Gastrocnemius medialis (tissue), 4 donors: ENCODE measurements at regions not wholly inside any gene's neighbourhood (a gene's known extent, or its start where the extent isn't known, plus 50 kb on each side); places are given as distances from the start of the nearest gene placed in this dataset.

ENCODE experiments used
- POLR2A ChIP-seq, 2 donors: fragments of 450-650 bp; IDR thresholded peaks; one replicate each; pipeline ENCODE4 v1.6.1; 2017; ENCODE audit warnings: antibody characterized with exemption in 2 of 2, mild to moderate bottlenecking in 2 of 2, moderate library complexity in 2 of 2
- TF ChIP-seq, protein P1 (sequence below), 5 experiments: fragments of 450-650 bp in 3 of 5; fragments of 200-600 bp in 2 of 5; sonication (generic) in 2 of 5; IDR thresholded peaks in 4 of 5; conservative IDR thresholded peaks in 1 of 5; 1 replicate in 4 of 5; 2 replicates in 1 of 5; pipeline ENCODE4 v1.5.1; 2016 to 2019; ENCODE audit warnings: antibody characterized with exemption in 5 of 5, mild to moderate bottlenecking in 3 of 5, moderate library complexity in 3 of 5

GRCh38 chr16:10242097-10242496 lies 59.9 kb upstream of the GRIN2A start:
- TF ChIP-seq, protein P1, sequence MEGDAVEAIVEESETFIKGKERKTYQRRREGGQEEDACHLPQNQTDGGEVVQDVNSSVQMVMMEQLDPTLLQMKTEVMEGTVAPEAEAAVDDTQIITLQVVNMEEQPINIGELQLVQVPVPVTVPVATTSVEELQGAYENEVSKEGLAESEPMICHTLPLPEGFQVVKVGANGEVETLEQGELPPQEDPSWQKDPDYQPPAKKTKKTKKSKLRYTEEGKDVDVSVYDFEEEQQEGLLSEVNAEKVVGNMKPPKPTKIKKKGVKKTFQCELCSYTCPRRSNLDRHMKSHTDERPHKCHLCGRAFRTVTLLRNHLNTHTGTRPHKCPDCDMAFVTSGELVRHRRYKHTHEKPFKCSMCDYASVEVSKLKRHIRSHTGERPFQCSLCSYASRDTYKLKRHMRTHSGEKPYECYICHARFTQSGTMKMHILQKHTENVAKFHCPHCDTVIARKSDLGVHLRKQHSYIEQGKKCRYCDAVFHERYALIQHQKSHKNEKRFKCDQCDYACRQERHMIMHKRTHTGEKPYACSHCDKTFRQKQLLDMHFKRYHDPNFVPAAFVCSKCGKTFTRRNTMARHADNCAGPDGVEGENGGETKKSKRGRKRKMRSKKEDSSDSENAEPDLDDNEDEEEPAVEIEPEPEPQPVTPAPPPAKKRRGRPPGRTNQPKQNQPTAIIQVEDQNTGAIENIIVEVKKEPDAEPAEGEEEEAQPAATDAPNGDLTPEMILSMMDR (IDR thresholded peaks at IDR 0.05 in 4 of 5, conservative IDR thresholded peaks at IDR 0.05 in 1 of 5): no peak
- no peak for TF ChIP-seq POLR2A (IDR thresholded peaks at IDR 0.05)
